ENCODE measurements at regions not wholly inside any gene's neighbourhood (a gene's known extent, or its start where the extent isn't known, plus 50 kb on each side); places are given as distances from the start of the nearest gene placed in this dataset.

GRCh38 chr21:21605521-21605920, 607.3 kb downstream of the NCAM2 start:
- Histone ChIP-seq H3K27ac (ENCODE audit: low read depth) (no peak overlapping the region), H3K36me3 (ENCODE audit: insufficient read depth) (no peaks in the 10 kb centered on the region), H3K4me3 (ENCODE audit: low read depth, low read length) (no peak overlapping the region), H3K4me1 (ENCODE audit: insufficient read depth) (no peaks in the 10 kb centered on the region)
- DNase-seq (ENCODE audit: extremely low spot score), result no peak

- 69% methylated on average over 2 of the region's 2 CpGs for WGBS
- Histone ChIP-seq H3K4me3 (ENCODE audit: low read depth, low read length) (no peak overlapping the region), H3K27ac (ENCODE audit: low read depth) (no peak overlapping the region), H3K36me3 (ENCODE audit: insufficient read depth) (no peaks in the 10 kb centered on the region), H3K4me1 (ENCODE audit: insufficient read depth) (no peaks in the 10 kb centered on the region)
- no peak for DNase-seq (ENCODE audit: extremely low spot score)
Measured at GRCh38 chr21:21606041-21606440, 607.8 kb downstream of the NCAM2 start.

GRCh38 chr21:21612466-21612865, 614.3 kb downstream of the NCAM2 start:
- Histone ChIP-seq H3K4me3 (ENCODE audit: low read depth, low read length) (no peak overlapping the region), H3K36me3 (ENCODE audit: insufficient read depth) (no peaks in the 10 kb centered on the region), H3K4me1 (ENCODE audit: insufficient read depth) (no peaks in the 10 kb centered on the region), H3K27ac (ENCODE audit: low read depth) (no peak overlapping the region)
- DNase-seq (ENCODE audit: extremely low spot score), result no peak
- WGBS, result 58% methylated on average over 3 of the region's 3 CpGs

GRCh38 chr21:21614966-21615365, 616.8 kb downstream of the NCAM2 start:
- no peak for DNase-seq (ENCODE audit: extremely low spot score)
- WGBS, result 70% methylated on average over 3 of the region's 3 CpGs
- Histone ChIP-seq H3K36me3 (ENCODE audit: insufficient read depth) (no peaks in the 10 kb centered on the region), H3K4me3 (ENCODE audit: low read depth, low read length) (no peak overlapping the region), H3K4me1 (ENCODE audit: insufficient read depth) (no peaks in the 10 kb centered on the region), H3K27ac (ENCODE audit: low read depth) (no peak overlapping the region)

GRCh38 chr21:21622460-21623234, 624.4 kb downstream of the NCAM2 start:
- no peaks in the 10 kb centered on the region for H3K36me3 ChIP-seq (ENCODE audit: insufficient read depth)
- WGBS, result 74% methylated on average over 3 of the region's 3 CpGs
- no peak overlapping the region for H3K27ac ChIP-seq (ENCODE audit: low read depth)
- no peak for DNase-seq (ENCODE audit: extremely low spot score)
- no peaks in the 10 kb centered on the region for H3K4me1 ChIP-seq (ENCODE audit: insufficient read depth)
- no peak overlapping the region for H3K4me3 ChIP-seq (ENCODE audit: low read depth, low read length)

DNA sequence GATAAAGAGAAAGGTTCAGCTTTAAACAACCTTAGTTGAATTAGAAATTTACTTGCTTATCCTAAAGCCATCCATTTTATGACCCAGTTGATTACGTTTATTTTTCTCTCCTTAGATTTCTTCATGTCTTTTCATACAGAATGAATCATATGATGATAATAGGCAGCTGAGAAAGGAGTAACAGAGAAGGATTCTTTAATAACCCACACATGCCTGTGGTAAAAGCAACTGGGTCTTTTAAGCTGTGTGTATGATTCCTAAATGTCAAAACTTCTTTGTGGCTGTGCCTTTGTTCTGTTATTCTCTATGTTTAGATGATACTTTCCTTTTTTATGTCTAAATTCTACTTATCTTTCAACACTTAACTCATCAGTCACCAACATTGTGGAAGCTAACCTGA, 626.5 kb downstream of the NCAM2 start:
- H3K36me3 ChIP-seq (ENCODE audit: insufficient read depth), result no peaks in the 10 kb centered on the region
- DNase-seq (ENCODE audit: extremely low spot score), result no peak
- H3K4me3 ChIP-seq (ENCODE audit: low read depth, low read length), result no peak overlapping the region
- no peaks in the 10 kb centered on the region for H3K4me1 ChIP-seq (ENCODE audit: insufficient read depth)
- H3K27ac ChIP-seq (ENCODE audit: low read depth), result no peak overlapping the region
- whole genome bisulfite sequencing, result 38% methylated on average over 1 of the region's 1 CpG

DNA sequence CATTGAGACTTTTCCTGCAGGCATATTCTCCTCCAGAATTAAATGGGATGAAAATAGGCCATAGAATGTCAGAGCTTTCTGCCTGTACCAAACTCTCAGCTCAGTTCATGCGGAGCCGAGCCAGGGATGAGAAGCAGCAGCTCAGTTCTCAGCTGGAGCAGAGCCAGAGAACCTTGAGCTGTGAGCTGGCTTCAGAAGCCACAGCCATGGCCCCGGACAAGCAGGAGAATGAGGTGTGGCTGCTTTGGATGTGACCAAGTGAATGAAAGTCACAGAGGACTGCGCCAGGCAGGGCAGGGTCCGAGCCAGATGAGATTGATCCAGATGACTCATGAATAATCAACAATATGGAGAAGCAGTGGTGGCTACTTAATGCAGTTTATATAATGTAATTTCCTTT, 633.8 kb downstream of the NCAM2 start:
- WGBS, result 58% methylated on average over 5 of the region's 5 CpGs
- Histone ChIP-seq H3K27ac (ENCODE audit: low read depth) (no peak overlapping the region), H3K4me1 (ENCODE audit: insufficient read depth) (no peaks in the 10 kb centered on the region), H3K4me3 (ENCODE audit: low read depth, low read length) (no peak overlapping the region), H3K36me3 (ENCODE audit: insufficient read depth) (no peaks in the 10 kb centered on the region)
- DNase-seq (ENCODE audit: extremely low spot score), result no peak

- Histone ChIP-seq H3K36me3 (ENCODE audit: insufficient read depth) (no peaks in the 10 kb centered on the region), H3K4me1 (ENCODE audit: insufficient read depth) (no peaks in the 10 kb centered on the region), H3K27ac (ENCODE audit: low read depth) (no peak overlapping the region), H3K4me3 (ENCODE audit: low read depth, low read length) (no peak overlapping the region)
- no peak for DNase-seq (ENCODE audit: extremely low spot score)
- 88% methylated on average over 2 of the region's 2 CpGs for WGBS
Measured at GRCh38 chr21:21632926-21633325, 634.7 kb downstream of the NCAM2 start.

- no peaks in the 10 kb centered on the region for H3K36me3 ChIP-seq (ENCODE audit: insufficient read depth)
- H3K27ac ChIP-seq (ENCODE audit: low read depth), result no peak overlapping the region
- no peak overlapping the region for H3K4me3 ChIP-seq (ENCODE audit: low read depth, low read length)
- 45% methylated on average over 1 of the region's 1 CpG for WGBS
- H3K4me1 ChIP-seq (ENCODE audit: insufficient read depth), result no peaks in the 10 kb centered on the region
- no peak for DNase-seq (ENCODE audit: extremely low spot score)
Measured at GRCh38 chr21:21661741-21662140, 663.5 kb downstream of the NCAM2 start.

GRCh38 chr21:21662776-21663175, 664.6 kb downstream of the NCAM2 start:
- H3K4me3 ChIP-seq (ENCODE audit: low read depth, low read length), result no peak overlapping the region
- H3K4me1 ChIP-seq (ENCODE audit: insufficient read depth), result no peaks in the 10 kb centered on the region
- no peaks in the 10 kb centered on the region for H3K36me3 ChIP-seq (ENCODE audit: insufficient read depth)
- no peak for DNase-seq (ENCODE audit: extremely low spot score)
- 36% methylated on average over 1 of the region's 1 CpG for WGBS
- H3K27ac ChIP-seq (ENCODE audit: low read depth), result no peak overlapping the region

GRCh38 chr21:21664871-21665270, 666.7 kb downstream of the NCAM2 start:
- Histone ChIP-seq H3K4me3 (ENCODE audit: low read depth, low read length) (no peak overlapping the region), H3K36me3 (ENCODE audit: insufficient read depth) (no peaks in the 10 kb centered on the region), H3K4me1 (ENCODE audit: insufficient read depth) (no peaks in the 10 kb centered on the region), H3K27ac (ENCODE audit: low read depth) (no peak overlapping the region)
- 56% methylated on average over 5 of the region's 5 CpGs for WGBS
- no peak for DNase-seq (ENCODE audit: extremely low spot score)

GRCh38 chr21:21666689-21667088, 668.5 kb downstream of the NCAM2 start:
- 74% methylated on average over 1 of the region's 1 CpG for WGBS

DNA sequence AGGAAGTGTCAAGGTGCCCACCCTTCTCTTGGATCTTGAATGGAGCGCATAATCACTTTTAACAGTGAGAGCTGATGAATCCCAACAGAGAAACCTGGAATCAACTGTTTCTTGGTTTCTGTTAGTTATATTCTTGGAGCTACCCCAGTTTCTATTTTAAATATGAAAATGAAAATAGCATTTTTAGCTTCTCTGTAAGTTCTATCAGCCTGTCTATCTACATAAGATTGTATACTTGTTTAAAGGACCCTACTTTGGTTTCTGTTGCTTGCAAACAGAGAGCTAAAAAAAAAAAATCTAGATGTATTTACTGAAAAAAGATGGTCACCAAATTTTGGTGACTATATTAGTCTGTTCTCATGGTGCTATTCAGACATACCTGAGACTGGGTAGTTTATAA, 670.0 kb downstream of the NCAM2 start:
- Histone ChIP-seq H3K4me3 (ENCODE audit: low read depth, low read length) (no peak overlapping the region), H3K4me1 (ENCODE audit: insufficient read depth) (no peaks in the 10 kb centered on the region), H3K36me3 (ENCODE audit: insufficient read depth) (no peaks in the 10 kb centered on the region), H3K27ac (ENCODE audit: low read depth) (no peak overlapping the region)
- 97% methylated on average over 1 of the region's 1 CpG for WGBS
- DNase-seq (ENCODE audit: extremely low spot score), result no peak

More at GRCh38 chr21:21666689-21667088, 668.5 kb downstream of the NCAM2 start:
- no peak overlapping the region for H3K4me3 ChIP-seq (ENCODE audit: low read depth, low read length)
- H3K27ac ChIP-seq (ENCODE audit: low read depth), result no peak overlapping the region
- DNase-seq (ENCODE audit: extremely low spot score), result no peak
- no peaks in the 10 kb centered on the region for H3K4me1 ChIP-seq (ENCODE audit: insufficient read depth)
- H3K36me3 ChIP-seq (ENCODE audit: insufficient read depth), result no peaks in the 10 kb centered on the region

DNA sequence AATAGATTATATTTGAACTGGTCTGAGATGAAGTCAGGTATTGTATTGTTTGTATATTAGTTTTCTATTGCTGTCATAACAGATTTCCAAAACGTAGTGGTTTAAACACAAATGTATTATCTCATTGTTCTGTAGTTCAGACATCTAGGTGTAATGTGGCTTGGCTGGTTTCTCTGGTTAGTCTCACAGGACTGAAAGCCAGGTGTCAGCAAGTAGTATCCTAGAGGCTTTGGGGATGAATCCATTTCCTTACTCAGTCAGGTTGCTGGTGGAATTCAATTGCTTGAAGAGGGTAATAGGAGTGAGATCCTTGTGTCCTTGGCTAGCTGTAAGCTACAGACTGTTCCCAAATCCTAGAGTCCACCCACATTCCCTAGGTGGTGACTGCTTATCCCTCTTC, 675.8 kb downstream of the NCAM2 start:
- no peaks in the 10 kb centered on the region for H3K4me1 ChIP-seq (ENCODE audit: insufficient read depth)
- H3K27ac ChIP-seq (ENCODE audit: low read depth), result no peak overlapping the region
- no peak overlapping the region for H3K4me3 ChIP-seq (ENCODE audit: low read depth, low read length)
- no peak for DNase-seq (ENCODE audit: extremely low spot score)
- H3K36me3 ChIP-seq (ENCODE audit: insufficient read depth), result no peaks in the 10 kb centered on the region
- WGBS, result 51% methylated on average over 1 of the region's 1 CpG

DNA sequence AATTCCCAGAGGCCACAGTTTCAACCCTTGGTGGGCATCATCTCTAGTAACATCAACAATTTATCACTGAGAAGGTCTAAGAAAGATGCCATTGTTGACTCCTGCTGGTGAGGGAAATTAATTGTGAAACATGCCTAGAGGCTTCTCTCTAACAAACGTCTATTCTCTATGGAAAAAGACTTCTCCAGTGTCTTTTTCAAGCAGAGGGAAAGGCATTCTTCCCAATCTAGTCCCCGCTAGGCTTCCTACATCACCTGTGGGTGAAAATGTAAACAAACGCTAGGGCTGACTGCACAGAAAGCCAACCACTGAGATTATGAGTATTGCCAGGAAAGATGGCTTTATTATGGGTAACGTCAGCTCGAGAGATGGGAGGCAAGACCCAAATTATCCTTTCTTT, 677.4 kb downstream of the NCAM2 start:
- WGBS, result 76% methylated on average over 5 of the region's 5 CpGs
- DNase-seq (ENCODE audit: extremely low spot score), result no peak
- no peak overlapping the region for H3K27ac ChIP-seq (ENCODE audit: low read depth)
- no peaks in the 10 kb centered on the region for H3K36me3 ChIP-seq (ENCODE audit: insufficient read depth)
- no peaks in the 10 kb centered on the region for H3K4me1 ChIP-seq (ENCODE audit: insufficient read depth)
- H3K4me3 ChIP-seq (ENCODE audit: low read depth, low read length), result no peak overlapping the region

All from urinary bladder (tissue), 3 donors.